ENCODE measurements at regions not wholly inside any gene's neighbourhood (a gene's known extent, or its start where the extent isn't known, plus 50 kb on each side); places are given as distances from the start of the nearest gene placed in this dataset.

GRCh38 chr1:169025412-169025811, 81.1 kb upstream of the ATP1B1 start:
- H3K9me3 ChIP-seq (ENCODE audit: insufficient read depth, low read length) = no peaks in the 10 kb centered on the region
- H3K27me3 ChIP-seq (ENCODE audit: insufficient read depth, insufficient read length) = no peaks in the 10 kb centered on the region
- TF ChIP-seq YY1 (IDR thresholded peaks at IDR 0.05; ENCODE audit: insufficient read depth, insufficient read length) (no peak), SUZ12 (IDR thresholded peaks at IDR 0.05; ENCODE audit: extremely low read depth, insufficient read depth, insufficient read length) (no peak), ZNF274 (IDR thresholded peaks at IDR 0.05; ENCODE audit: low read depth, low read length) (no peak)
- no peak overlapping the region for H3K9ac ChIP-seq (ENCODE audit: insufficient read length, low read depth)
- no peaks in the 10 kb centered on the region for H3K36me3 ChIP-seq (ENCODE audit: insufficient read depth, insufficient read length, low read length)
- H3K4me3 ChIP-seq (ENCODE audit: insufficient read length, low read depth) = no peak overlapping the region
- no peak for DNase-seq (ENCODE audit: low read depth, low spot score)
- H3K4me1 ChIP-seq (ENCODE audit: insufficient read depth, insufficient read length) = no peaks in the 10 kb centered on the region

GRCh38 chr1:169027607-169028320, 78.7 kb upstream of the ATP1B1 start:
- H3K9me3 ChIP-seq (ENCODE audit: insufficient read depth, low read length) = no peaks in the 10 kb centered on the region
- H3K36me3 ChIP-seq (ENCODE audit: insufficient read depth, insufficient read length, low read length) = no peaks in the 10 kb centered on the region
- no peak for TF ChIP-seq ZNF274 (IDR thresholded peaks at IDR 0.05; ENCODE audit: low read depth, low read length)
- TF ChIP-seq SUZ12 (IDR thresholded peaks at IDR 0.05; ENCODE audit: extremely low read depth, insufficient read depth, insufficient read length) = no peak
- TF ChIP-seq YY1 (IDR thresholded peaks at IDR 0.05; ENCODE audit: insufficient read depth, insufficient read length) = no peak
- no peaks in the 10 kb centered on the region for H3K27me3 ChIP-seq (ENCODE audit: insufficient read depth, insufficient read length)
- H3K4me3 ChIP-seq (ENCODE audit: insufficient read length, low read depth) = no peak overlapping the region
- no peak overlapping the region for H3K9ac ChIP-seq (ENCODE audit: insufficient read length, low read depth)
- H3K4me1 ChIP-seq (ENCODE audit: insufficient read depth, insufficient read length) = no peaks in the 10 kb centered on the region
- DNase-seq (ENCODE audit: low read depth, low spot score) = no peak

GRCh38 chr1:169031566-169032224, 74.8 kb upstream of the ATP1B1 start:
- Histone ChIP-seq H3K4me3 (ENCODE audit: insufficient read length, low read depth) (no peak overlapping the region), H3K9ac (ENCODE audit: insufficient read length, low read depth) (no peak overlapping the region), H3K9me3 (ENCODE audit: insufficient read depth, low read length) (peaks cover 3% of the 10 kb centered on the region; the same call in 1 of the 2 replicates), H3K27me3 (ENCODE audit: insufficient read depth, insufficient read length) (no peaks in the 10 kb centered on the region), H3K36me3 (ENCODE audit: insufficient read depth, insufficient read length, low read length) (no peaks in the 10 kb centered on the region), H3K4me1 (ENCODE audit: insufficient read depth, insufficient read length) (no peaks in the 10 kb centered on the region)
- no peak for DNase-seq (ENCODE audit: low read depth, low spot score)
- TF ChIP-seq YY1 (IDR thresholded peaks at IDR 0.05; ENCODE audit: insufficient read depth, insufficient read length) = no peak
- TF ChIP-seq ZNF274 (IDR thresholded peaks at IDR 0.05; ENCODE audit: low read depth, low read length) = no peak
- TF ChIP-seq SUZ12 (IDR thresholded peaks at IDR 0.05; ENCODE audit: extremely low read depth, insufficient read depth, insufficient read length) = no peak

- H3K9ac ChIP-seq (ENCODE audit: insufficient read length, low read depth) = no peak overlapping the region
- H3K9me3 ChIP-seq (ENCODE audit: insufficient read depth, low read length) = peaks cover 4% of the 10 kb centered on the region; the same call in 1 of the 2 replicates
- H3K4me3 ChIP-seq (ENCODE audit: insufficient read length, low read depth) = no peak overlapping the region
- no peaks in the 10 kb centered on the region for H3K27me3 ChIP-seq (ENCODE audit: insufficient read depth, insufficient read length)
- H3K4me1 ChIP-seq (ENCODE audit: insufficient read depth, insufficient read length) = no peaks in the 10 kb centered on the region
- no peaks in the 10 kb centered on the region for H3K36me3 ChIP-seq (ENCODE audit: insufficient read depth, insufficient read length, low read length)
- TF ChIP-seq YY1 (IDR thresholded peaks at IDR 0.05; ENCODE audit: insufficient read depth, insufficient read length) = no peak
- TF ChIP-seq SUZ12 (IDR thresholded peaks at IDR 0.05; ENCODE audit: extremely low read depth, insufficient read depth, insufficient read length) = no peak
- TF ChIP-seq ZNF274 (IDR thresholded peaks at IDR 0.05; ENCODE audit: low read depth, low read length) = no peak
- no peak for DNase-seq (ENCODE audit: low read depth, low spot score)
These were observed 65.1 kb upstream of the ATP1B1 start for GRCh38 chr1:169041366-169041765.

GRCh38 chr1:169042377-169042776, 64.1 kb upstream of the ATP1B1 start:
- Histone ChIP-seq H3K27me3 (ENCODE audit: insufficient read depth, insufficient read length) (no peaks in the 10 kb centered on the region), H3K9ac (ENCODE audit: insufficient read length, low read depth) (no peak overlapping the region), H3K36me3 (ENCODE audit: insufficient read depth, insufficient read length, low read length) (no peaks in the 10 kb centered on the region), H3K4me3 (ENCODE audit: insufficient read length, low read depth) (no peak overlapping the region), H3K9me3 (ENCODE audit: insufficient read depth, low read length) (no peaks in the 10 kb centered on the region; the same call in 1 of the 2 replicates), H3K4me1 (ENCODE audit: insufficient read depth, insufficient read length) (no peaks in the 10 kb centered on the region)
- no peak for DNase-seq (ENCODE audit: low read depth, low spot score)
- TF ChIP-seq YY1 (IDR thresholded peaks at IDR 0.05; ENCODE audit: insufficient read depth, insufficient read length) (no peak), ZNF274 (IDR thresholded peaks at IDR 0.05; ENCODE audit: low read depth, low read length) (no peak), SUZ12 (IDR thresholded peaks at IDR 0.05; ENCODE audit: extremely low read depth, insufficient read depth, insufficient read length) (no peak)

- DNase-seq (ENCODE audit: low read depth, low spot score) = no peak
- Histone ChIP-seq H3K4me3 (ENCODE audit: insufficient read length, low read depth) (no peak overlapping the region), H3K9ac (ENCODE audit: insufficient read length, low read depth) (no peak overlapping the region), H3K36me3 (ENCODE audit: insufficient read depth, insufficient read length, low read length) (no peaks in the 10 kb centered on the region), H3K27me3 (ENCODE audit: insufficient read depth, insufficient read length) (no peaks in the 10 kb centered on the region), H3K9me3 (ENCODE audit: insufficient read depth, low read length) (no peaks in the 10 kb centered on the region), H3K4me1 (ENCODE audit: insufficient read depth, insufficient read length) (no peaks in the 10 kb centered on the region)
- TF ChIP-seq SUZ12 (IDR thresholded peaks at IDR 0.05; ENCODE audit: extremely low read depth, insufficient read depth, insufficient read length) (no peak), ZNF274 (IDR thresholded peaks at IDR 0.05; ENCODE audit: low read depth, low read length) (no peak), YY1 (IDR thresholded peaks at IDR 0.05; ENCODE audit: insufficient read depth, insufficient read length) (no peak)
These were observed 62.7 kb upstream of the ATP1B1 start for GRCh38 chr1:169043823-169044222.

GRCh38 chr1:169044296-169044695, 62.2 kb upstream of the ATP1B1 start:
- Histone ChIP-seq H3K9ac (ENCODE audit: insufficient read length, low read depth) (no peak overlapping the region), H3K4me3 (ENCODE audit: insufficient read length, low read depth) (no peak overlapping the region), H3K36me3 (ENCODE audit: insufficient read depth, insufficient read length, low read length) (no peaks in the 10 kb centered on the region), H3K9me3 (ENCODE audit: insufficient read depth, low read length) (no peaks in the 10 kb centered on the region), H3K4me1 (ENCODE audit: insufficient read depth, insufficient read length) (no peaks in the 10 kb centered on the region), H3K27me3 (ENCODE audit: insufficient read depth, insufficient read length) (no peaks in the 10 kb centered on the region)
- DNase-seq (ENCODE audit: low read depth, low spot score) = no peak
- TF ChIP-seq YY1 (IDR thresholded peaks at IDR 0.05; ENCODE audit: insufficient read depth, insufficient read length) (no peak), SUZ12 (IDR thresholded peaks at IDR 0.05; ENCODE audit: extremely low read depth, insufficient read depth, insufficient read length) (no peak), ZNF274 (IDR thresholded peaks at IDR 0.05; ENCODE audit: low read depth, low read length) (no peak)
